HG03095 (cell line): ENCODE measurements at regions not wholly inside any gene's neighbourhood (a gene's known extent, or its start where the extent isn't known, plus 50 kb on each side); places are given as distances from the start of the nearest gene placed in this dataset.
A peak's percentile ranks its signal among the peaks of the same experiment; 100 is the strongest.
"Not testable (repeated sequence)": the region's sequence is repeated elsewhere in the genome, so short reads cannot be mapped to it uniquely, and the experiment has no call there.

ENCODE experiments used
- ATAC-seq: cut with Tn5 transposase; IDR thresholded peaks from one replicate; pipeline ENCODE4 v1.9.1; 2021; ENCODE audit warnings: moderate library complexity; ENCODE audit not compliant: unreplicated experiment

GRCh38 chr3:17812328-17812727 lies 69.9 kb upstream of the TBC1D5 start:
- ATAC-seq: not testable (repeated sequence)

GRCh38 chr3:17811646-17812045 lies 69.2 kb upstream of the TBC1D5 start:
- ATAC-seq: no peak

GRCh38 chr3:17810759-17811158 lies 68.3 kb upstream of the TBC1D5 start:
- ATAC-seq: no peak

GRCh38 chr3:17808994-17809393 lies 66.6 kb upstream of the TBC1D5 start:
- no peak for ATAC-seq

GRCh38 chr3:17806876-17807275 lies 64.4 kb upstream of the TBC1D5 start:
- no peak for ATAC-seq

- ATAC-seq: no peak
Measured at GRCh38 chr3:17806201-17806600, 63.8 kb upstream of the TBC1D5 start.

- ATAC-seq: no peak
Measured at GRCh38 chr3:17805461-17805940, 63.1 kb upstream of the TBC1D5 start.

GRCh38 chr3:17802950-17803349 lies 60.5 kb upstream of the TBC1D5 start:
- ATAC-seq: peak; percentile 67

GRCh38 chr3:17801131-17801530 lies 58.7 kb upstream of the TBC1D5 start:
- ATAC-seq: no peak

- ATAC-seq: no peak
Measured at GRCh38 chr3:17800232-17800631, 57.8 kb upstream of the TBC1D5 start.

GRCh38 chr3:17799312-17799711 lies 56.9 kb upstream of the TBC1D5 start:
- ATAC-seq: no peak

GRCh38 chr3:17798000-17798399 lies 55.6 kb upstream of the TBC1D5 start:
- no peak for ATAC-seq

GRCh38 chr3:17795711-17796110 lies 53.3 kb upstream of the TBC1D5 start:
- no peak for ATAC-seq

GRCh38 chr3:17795280-17795679 lies 52.8 kb upstream of the TBC1D5 start:
- ATAC-seq: no peak

- ATAC-seq: no peak
Measured at GRCh38 chr3:17793542-17794195, 51.2 kb upstream of the TBC1D5 start.
